ENCODE measurements at regions not wholly inside any gene's neighbourhood (a gene's known extent, or its start where the extent isn't known, plus 50 kb on each side); places are given as distances from the start of the nearest gene placed in this dataset.
"Not testable (repeated sequence)": the region's sequence is repeated elsewhere in the genome, so short reads cannot be mapped to it uniquely, and the experiment has no call there.

GRCh38 chr3:16077146-16077545 lies 97.3 kb upstream of the GALNT15 start:
- DNase-seq (ENCODE audit: low spot score), result not testable (repeated sequence)

DNA sequence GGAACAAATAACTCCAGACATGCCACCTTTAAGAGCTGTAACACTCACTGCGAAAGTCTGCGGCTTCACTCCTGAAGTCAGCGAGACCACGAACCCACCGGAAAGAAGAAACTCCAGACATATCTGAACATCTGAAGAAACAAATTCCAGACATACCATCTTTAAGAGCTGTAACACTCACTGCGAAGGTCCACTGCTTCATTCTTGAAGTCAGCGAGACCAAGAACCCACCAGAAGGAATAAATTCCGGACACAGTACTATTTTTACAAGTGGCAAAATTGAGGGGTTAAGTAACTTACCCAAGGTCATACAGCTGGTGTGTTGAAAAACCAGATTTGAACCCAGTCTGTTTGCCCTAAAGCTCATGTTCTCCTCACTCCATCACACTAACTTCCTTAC lies 96.8 kb upstream of the GALNT15 start:
- not testable (repeated sequence) for DNase-seq (ENCODE audit: low spot score)

DNA sequence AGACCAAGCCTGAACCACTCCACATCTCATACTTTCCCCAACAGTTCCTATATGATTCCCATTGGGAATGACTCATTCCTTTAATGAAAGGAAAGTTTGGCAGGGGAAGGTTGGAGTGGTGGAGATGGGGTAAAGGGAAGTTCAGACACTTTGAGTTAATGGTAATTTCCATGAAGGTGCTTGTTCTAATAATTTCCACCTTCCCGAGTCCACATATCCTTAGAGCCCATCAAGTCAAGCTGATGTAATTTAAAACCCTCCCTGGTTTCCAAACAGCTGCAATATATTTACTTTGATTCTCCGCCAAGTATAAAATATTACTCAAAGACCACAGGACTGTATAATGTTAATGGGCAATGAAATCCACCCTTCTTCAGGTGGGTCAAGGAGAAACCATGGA lies 95.0 kb upstream of the GALNT15 start:
- DNase-seq (ENCODE audit: low spot score), result no peak

DNA sequence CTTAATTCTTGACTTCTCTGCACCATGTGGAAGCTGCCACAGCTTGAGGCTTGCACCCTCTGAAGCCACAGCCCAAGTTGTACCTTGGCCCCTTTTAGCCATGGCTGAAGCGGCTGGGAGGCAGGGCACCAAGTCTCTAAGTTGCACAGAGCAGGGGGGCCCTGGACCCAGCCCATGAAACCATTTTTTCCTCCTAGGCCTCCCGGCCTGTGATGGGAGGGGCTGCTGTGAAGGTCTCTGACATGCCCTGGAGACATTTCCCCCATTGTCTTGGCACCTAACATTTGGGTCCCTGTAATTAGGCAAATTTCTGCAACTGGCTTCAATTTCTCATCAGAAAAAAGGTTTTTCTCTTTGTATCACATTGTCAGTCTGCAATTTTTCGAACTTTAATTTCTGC lies 92.8 kb upstream of the GALNT15 start:
- DNase-seq (ENCODE audit: low spot score), result no peak

- DNase-seq (ENCODE audit: low spot score), result no peak
These were observed 89.6 kb upstream of the GALNT15 start for GRCh38 chr3:16084887-16085286.

DNA sequence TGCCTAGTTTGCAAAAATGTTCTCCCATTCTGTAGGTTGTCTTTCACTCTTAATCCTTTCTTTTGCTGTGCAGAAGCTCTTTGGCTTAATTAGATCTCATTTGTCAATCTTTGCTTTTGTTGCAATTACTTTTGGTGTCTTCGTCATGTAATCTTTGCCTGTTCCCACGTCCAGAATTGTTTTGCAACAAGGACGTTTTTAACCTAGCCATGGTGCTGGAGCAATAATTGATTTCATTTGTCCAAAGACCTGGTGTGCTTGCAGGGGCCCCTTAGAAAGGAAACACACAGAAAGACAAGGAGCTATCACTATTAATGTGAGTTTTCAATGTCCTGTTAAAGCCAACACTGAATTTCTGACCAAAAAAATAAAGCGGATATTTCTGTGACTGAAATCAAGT lies 89.1 kb upstream of the GALNT15 start:
- no peak for DNase-seq (ENCODE audit: low spot score)

GRCh38 chr3:16085884-16086608 lies 88.4 kb upstream of the GALNT15 start:
- DNase-seq (ENCODE audit: low spot score), result peak; percentile 88

DNA sequence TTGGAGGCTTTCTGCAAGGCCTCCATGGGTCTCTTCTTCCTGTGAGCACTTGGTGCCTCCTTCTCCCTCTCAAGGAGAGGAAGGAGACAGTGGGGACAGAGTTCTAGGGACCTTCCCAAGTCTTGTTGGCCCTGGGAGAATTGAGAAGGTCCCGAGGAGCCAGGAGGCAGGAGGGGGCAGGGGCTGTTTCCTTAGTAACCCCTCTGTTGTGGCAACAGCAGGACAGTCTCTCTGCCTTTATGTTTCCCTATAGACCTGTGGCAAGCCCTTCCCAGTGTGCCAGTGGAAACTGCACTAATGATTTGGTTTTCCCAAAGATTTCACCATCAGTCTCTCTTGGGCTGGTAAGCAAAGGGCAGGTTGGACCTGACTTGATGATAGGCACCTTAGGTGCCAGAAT lies 87.8 kb upstream of the GALNT15 start:
- DNase-seq (ENCODE audit: low spot score), result no peak

DNA sequence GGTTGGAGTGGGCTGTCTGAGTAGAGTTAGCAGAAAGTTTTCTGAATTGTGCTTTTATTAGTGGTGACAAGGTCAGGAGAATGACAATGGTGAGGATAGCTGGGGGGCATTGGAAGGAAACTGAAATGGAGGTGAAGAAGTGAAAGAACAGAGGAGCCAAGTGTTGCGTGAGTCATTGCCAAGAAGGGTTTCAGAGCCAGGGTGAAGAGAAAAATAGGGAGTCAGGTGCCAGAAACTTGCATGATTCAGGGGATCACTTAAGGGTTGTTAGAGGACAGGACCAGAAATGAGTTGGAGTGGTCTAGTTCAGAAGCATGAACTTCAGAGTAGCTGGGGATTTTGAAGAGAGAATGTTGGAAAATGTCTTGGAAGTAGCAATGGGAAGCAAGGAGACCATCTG lies 86.0 kb upstream of the GALNT15 start:
- no peak for DNase-seq (ENCODE audit: low spot score)

DNA sequence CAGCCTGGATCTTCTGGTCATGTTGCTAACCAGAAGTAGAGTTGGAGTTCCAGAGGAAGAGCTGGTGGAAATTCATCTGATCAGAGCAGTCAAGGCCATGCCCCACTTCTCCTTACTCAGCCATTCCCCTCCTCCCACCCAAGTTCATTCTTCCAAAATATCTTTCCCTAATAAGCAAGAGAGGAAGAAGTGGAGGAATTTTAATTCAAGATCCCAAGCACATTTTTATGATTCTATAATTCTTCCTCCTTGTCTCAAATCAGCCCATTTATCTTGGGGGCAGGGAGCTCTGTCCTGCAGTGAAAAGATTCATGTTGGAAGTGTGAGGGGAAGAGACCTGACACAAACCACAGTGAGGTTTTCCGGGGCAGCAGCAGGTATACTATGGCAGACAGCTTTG lies 85.0 kb upstream of the GALNT15 start:
- no peak for DNase-seq (ENCODE audit: low spot score)

DNA sequence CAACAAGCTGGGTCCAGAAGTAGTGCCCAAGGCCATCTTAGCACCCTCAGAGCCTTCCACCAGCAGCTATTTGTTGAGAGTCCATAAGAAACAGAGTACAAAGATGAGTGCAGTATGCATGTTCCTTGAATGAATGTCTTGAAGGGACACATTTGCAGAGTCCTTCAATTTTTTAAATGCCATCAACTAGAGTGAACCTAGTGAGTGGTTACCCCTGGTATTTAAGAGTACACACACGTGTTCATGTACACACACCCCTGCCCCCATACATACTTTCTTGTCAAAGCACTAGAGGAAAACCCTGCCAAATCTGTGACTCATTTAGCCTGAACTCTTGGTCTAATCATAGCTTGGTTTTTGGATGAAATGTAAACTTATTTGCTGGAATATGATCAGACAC lies 84.5 kb upstream of the GALNT15 start:
- DNase-seq (ENCODE audit: low spot score), result no peak

GRCh38 chr3:16090706-16091105 lies 83.8 kb upstream of the GALNT15 start:
- no peak for DNase-seq (ENCODE audit: low spot score)

GRCh38 chr3:16092923-16093322 lies 81.6 kb upstream of the GALNT15 start:
- no peak for DNase-seq (ENCODE audit: low spot score)

DNA sequence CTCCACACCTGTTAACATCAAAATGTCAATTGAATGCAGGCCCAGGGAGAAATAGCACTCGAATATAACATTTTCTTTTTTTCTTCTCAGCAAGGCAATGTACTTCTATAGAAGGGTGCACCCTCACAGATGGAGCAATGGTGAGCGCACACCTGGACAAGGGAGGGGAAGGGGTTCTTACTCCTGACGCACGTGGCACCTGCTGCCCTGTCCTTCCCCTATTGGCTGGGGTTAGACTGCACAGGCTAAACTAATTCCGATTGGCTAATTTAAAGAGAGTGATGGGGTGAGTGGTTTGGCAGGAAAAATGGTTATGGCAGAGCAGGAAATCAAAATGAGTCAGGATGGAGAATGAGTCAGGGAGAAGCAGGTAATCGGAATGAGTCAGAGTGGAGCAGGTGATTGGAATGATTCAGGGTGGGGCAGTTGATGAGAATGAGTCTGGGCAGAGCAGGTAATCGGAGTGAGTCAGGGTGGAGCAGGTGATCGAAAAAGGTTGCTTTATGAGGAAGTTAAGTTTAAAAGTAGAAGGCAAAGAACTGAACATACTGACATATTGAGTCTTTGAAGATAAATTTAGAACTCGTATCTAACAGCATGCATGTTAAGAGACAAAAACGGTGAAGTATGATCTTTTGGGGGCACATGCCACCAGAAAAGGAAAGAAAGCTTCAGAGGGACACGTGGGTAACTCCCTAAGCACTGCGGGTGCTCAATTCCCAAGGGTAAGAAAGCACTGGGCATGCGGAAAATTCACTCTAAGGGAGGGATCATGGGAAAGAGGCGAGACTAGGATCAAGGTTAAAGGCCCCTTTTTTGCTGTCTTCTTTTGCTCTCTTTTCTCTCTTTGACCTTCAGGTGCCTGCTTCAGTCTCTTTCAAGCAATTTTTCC lies 72.9 kb upstream of the GALNT15 start:
- DNase-seq (ENCODE audit: low spot score), result peak; percentile 76

- no peak for DNase-seq (ENCODE audit: low spot score)
These were observed 72.3 kb upstream of the GALNT15 start for GRCh38 chr3:16102187-16102561.

DNA sequence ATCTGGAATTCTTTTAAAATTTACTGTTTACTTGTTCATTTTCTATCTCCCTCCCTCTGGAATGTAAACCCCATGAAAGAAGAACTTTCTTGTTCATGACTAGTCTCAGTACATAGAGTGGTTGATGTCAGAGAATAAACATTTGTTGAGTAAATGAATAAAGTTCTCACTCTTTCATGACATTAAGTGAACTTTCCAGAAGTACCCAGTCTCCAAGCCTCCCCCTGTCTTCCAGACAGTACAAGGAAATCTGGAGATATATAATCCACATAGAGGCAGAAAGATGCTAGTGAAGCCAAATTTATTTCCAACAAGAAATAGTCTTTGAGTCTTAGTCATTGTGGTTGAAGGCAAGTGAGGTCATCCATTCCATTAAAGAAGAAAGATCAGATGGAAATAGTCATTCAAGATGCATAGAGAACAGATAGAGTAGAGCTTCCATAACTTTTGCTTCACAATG lies 71.5 kb upstream of the GALNT15 start:
- DNase-seq (ENCODE audit: low spot score), result no peak

- DNase-seq (ENCODE audit: low spot score), result no peak
These were observed 71.0 kb upstream of the GALNT15 start for GRCh38 chr3:16103472-16103871.

DNA sequence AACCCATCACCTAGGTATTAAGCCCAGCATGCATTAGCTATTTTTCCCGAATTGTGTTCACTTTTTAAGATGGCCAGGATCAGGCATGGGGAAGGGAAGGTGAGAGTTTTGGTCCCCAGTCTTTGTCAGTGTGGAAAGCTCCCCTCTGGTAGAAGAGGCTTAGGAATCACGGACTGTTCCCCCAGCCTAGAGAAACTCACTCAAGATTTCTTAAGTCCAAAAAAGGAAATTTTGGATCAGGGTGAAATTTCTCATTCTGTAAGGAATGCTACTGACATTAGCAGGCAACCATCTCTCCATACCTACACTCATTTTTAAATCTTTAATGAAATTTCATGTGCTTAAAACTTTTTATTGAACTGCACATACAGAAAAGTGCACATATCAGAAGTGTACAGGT lies 70.3 kb upstream of the GALNT15 start:
- no peak for DNase-seq (ENCODE audit: low spot score)

GRCh38 chr3:16106050-16106449 lies 68.4 kb upstream of the GALNT15 start:
- no peak for DNase-seq (ENCODE audit: low spot score)

DNA sequence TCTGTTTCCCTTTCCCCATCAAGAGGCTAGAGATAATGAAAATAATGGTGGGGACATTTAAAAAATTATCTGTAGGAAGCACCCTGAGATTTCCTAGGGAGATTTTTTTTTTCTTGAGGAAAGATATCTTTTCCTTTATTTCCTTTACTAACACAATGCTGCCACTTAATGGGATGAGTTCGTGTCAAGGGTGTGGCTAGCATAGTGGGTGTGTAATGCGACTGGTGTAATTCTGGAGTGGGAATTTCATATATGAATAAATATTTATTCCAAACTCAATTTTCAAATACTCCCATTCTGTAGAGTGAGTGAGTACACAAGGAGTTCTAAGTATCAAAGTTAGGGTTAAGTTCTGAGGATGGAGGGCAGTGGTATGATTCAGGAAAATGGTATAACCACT lies 66.1 kb upstream of the GALNT15 start:
- DNase-seq (ENCODE audit: low spot score), result no peak

DNA sequence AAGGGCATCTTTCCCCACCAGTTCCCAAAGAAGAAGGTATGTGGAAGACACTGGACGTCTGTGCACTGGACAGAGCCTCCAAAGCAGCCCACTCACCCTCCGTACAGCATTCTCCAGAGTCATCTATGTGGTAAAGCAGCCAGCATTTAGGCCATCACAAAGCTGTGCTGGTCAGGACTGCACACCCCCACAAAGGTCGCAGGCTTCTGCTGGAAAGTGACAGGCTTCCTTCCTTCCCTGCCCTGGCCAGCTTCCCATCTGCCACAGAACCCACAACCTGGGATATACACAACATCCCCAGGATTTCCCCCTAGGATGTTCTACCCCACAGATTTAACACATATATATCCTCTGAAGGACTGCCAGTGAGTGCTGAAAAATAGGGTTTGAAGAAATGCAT lies 64.6 kb upstream of the GALNT15 start:
- no peak for DNase-seq (ENCODE audit: low spot score)

DNA sequence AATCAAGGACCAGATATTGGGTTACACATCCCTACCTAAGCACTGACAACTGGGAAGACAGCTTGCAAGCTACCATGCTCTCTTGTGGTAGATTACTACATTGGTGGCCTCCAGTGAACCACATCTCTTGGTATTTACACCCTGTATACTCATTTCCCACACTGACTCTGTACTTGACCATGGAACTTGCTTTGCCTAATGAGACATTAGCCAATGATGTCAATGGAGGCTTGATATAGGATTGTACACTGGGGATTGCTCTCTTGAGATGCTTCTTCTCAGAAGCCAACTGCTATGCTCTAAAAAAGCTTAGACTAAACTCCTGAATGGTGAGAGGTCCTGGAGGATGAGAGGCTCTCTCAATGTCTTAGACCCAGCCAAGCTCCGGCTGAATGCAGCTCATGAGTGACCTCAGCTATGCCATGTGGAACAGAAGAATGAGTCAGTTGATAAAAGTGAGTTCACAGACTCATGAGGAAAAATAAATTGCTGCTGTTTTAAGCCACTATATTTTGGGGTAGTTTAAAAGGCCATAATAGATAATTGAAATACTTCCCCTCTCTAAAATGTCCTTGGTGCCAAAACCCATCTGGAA lies 61.5 kb upstream of the GALNT15 start:
- DNase-seq (ENCODE audit: low spot score), result no peak

- DNase-seq (ENCODE audit: low spot score), result no peak
These were observed 60.8 kb upstream of the GALNT15 start for GRCh38 chr3:16113704-16114103.

Data from putamen (tissue), 1 donor.